IPS-18a (cell line): ENCODE measurements at regions not wholly inside any gene's neighbourhood (a gene's known extent, or its start where the extent isn't known, plus 50 kb on each side); places are given as distances from the start of the nearest gene placed in this dataset.
"Not testable (repeated sequence)": the region's sequence is repeated elsewhere in the genome, so short reads cannot be mapped to it uniquely, and the experiment has no call there.

Experiments
- H3K27ac ChIP-seq: one replicate; pipeline ENCODE4 v1.5.1; 2013; ENCODE audit warnings: low read length
- H3K27me3 ChIP-seq: one replicate; pipeline ENCODE4 v1.6.1; 2013; ENCODE audit warnings: mild to moderate bottlenecking, low read length; ENCODE audit not compliant: control insufficient read depth, insufficient read depth
- H3K36me3 ChIP-seq: one replicate; pipeline ENCODE4 v1.6.1; 2013; ENCODE audit warnings: low read depth, low read length; ENCODE audit not compliant: control insufficient read depth
- H3K4me1 ChIP-seq: one replicate; pipeline ENCODE4 v1.6.1; 2013; ENCODE audit warnings: low read depth, low read length; ENCODE audit not compliant: control insufficient read depth
- H3K4me3 ChIP-seq: one replicate; pipeline ENCODE4 v1.5.1; 2013; ENCODE audit warnings: low read length
- H3K9ac ChIP-seq: one replicate; pipeline ENCODE4 v1.6.1; 2013; ENCODE audit warnings: mild to moderate bottlenecking, low read length, moderate library complexity
- H3K9me3 ChIP-seq: one replicate; pipeline ENCODE4 v1.6.1; 2013; ENCODE audit warnings: low read depth, low read length; ENCODE audit not compliant: control insufficient read depth

GRCh38 chr1:221601166-221601565 is 140.7 kb downstream of the DUSP10 start:
- H3K4me1 ChIP-seq, result no peaks in the 10 kb centered on the region
- no peak overlapping the region for H3K27ac ChIP-seq
- H3K9ac ChIP-seq, result no peak overlapping the region
- no peak overlapping the region for H3K4me3 ChIP-seq
- H3K36me3 ChIP-seq, result no peaks in the 10 kb centered on the region
- H3K27me3 ChIP-seq, result no peaks in the 10 kb centered on the region
- no peaks in the 10 kb centered on the region for H3K9me3 ChIP-seq

GRCh38 chr1:221602830-221603229 is 139.1 kb downstream of the DUSP10 start:
- H3K4me3 ChIP-seq, result no peak overlapping the region
- no peaks in the 10 kb centered on the region for H3K9me3 ChIP-seq
- no peaks in the 10 kb centered on the region for H3K27me3 ChIP-seq
- no peak overlapping the region for H3K27ac ChIP-seq
- H3K4me1 ChIP-seq, result no peaks in the 10 kb centered on the region
- H3K36me3 ChIP-seq, result no peaks in the 10 kb centered on the region
- H3K9ac ChIP-seq, result no peak overlapping the region

GRCh38 chr1:221604390-221604789 is 137.5 kb downstream of the DUSP10 start:
- H3K9ac ChIP-seq, H3K27ac ChIP-seq, H3K4me1 ChIP-seq, H3K36me3 ChIP-seq, H3K4me3 ChIP-seq, H3K9me3 ChIP-seq, H3K27me3 ChIP-seq: not testable (repeated sequence)

GRCh38 chr1:221604948-221605347 is 136.9 kb downstream of the DUSP10 start:
- no peaks in the 10 kb centered on the region for H3K27me3 ChIP-seq
- H3K27ac ChIP-seq, result no peak overlapping the region
- H3K36me3 ChIP-seq, result no peaks in the 10 kb centered on the region
- no peaks in the 10 kb centered on the region for H3K4me1 ChIP-seq
- no peak overlapping the region for H3K9ac ChIP-seq
- H3K9me3 ChIP-seq, result no peaks in the 10 kb centered on the region
- no peak overlapping the region for H3K4me3 ChIP-seq

- H3K9me3 ChIP-seq, result no peaks in the 10 kb centered on the region
- no peak overlapping the region for H3K4me3 ChIP-seq
- no peaks in the 10 kb centered on the region for H3K36me3 ChIP-seq
- no peaks in the 10 kb centered on the region for H3K4me1 ChIP-seq
- H3K27ac ChIP-seq, result no peak overlapping the region
- no peak overlapping the region for H3K9ac ChIP-seq
- no peaks in the 10 kb centered on the region for H3K27me3 ChIP-seq
Observed at GRCh38 chr1:221605569-221605968, 136.3 kb downstream of the DUSP10 start.

GRCh38 chr1:221606256-221606655 is 135.6 kb downstream of the DUSP10 start:
- Histone ChIP-seq H3K27me3 (no peaks in the 10 kb centered on the region), H3K4me1 (no peaks in the 10 kb centered on the region), H3K9me3 (no peaks in the 10 kb centered on the region), H3K27ac (no peak overlapping the region), H3K9ac (no peak overlapping the region), H3K36me3 (no peaks in the 10 kb centered on the region), H3K4me3 (no peak overlapping the region)

GRCh38 chr1:221608835-221609320 is 133.0 kb downstream of the DUSP10 start:
- no peaks in the 10 kb centered on the region for H3K9me3 ChIP-seq
- H3K36me3 ChIP-seq, result no peaks in the 10 kb centered on the region
- no peaks in the 10 kb centered on the region for H3K4me1 ChIP-seq
- no peak overlapping the region for H3K9ac ChIP-seq
- H3K4me3 ChIP-seq, result no peak overlapping the region
- no peak overlapping the region for H3K27ac ChIP-seq
- H3K27me3 ChIP-seq, result no peaks in the 10 kb centered on the region

GRCh38 chr1:221611656-221612046 is 130.2 kb downstream of the DUSP10 start:
- no peaks in the 10 kb centered on the region for H3K9me3 ChIP-seq
- H3K27me3 ChIP-seq, result no peaks in the 10 kb centered on the region
- H3K36me3 ChIP-seq, result no peaks in the 10 kb centered on the region
- no peak overlapping the region for H3K27ac ChIP-seq
- H3K4me3 ChIP-seq, result no peak overlapping the region
- no peak overlapping the region for H3K9ac ChIP-seq
- no peaks in the 10 kb centered on the region for H3K4me1 ChIP-seq

GRCh38 chr1:221612047-221612777 is 129.7 kb downstream of the DUSP10 start:
- Histone ChIP-seq H3K27me3 (no peaks in the 10 kb centered on the region), H3K27ac (no peak overlapping the region), H3K4me3 (no peak overlapping the region), H3K4me1 (no peaks in the 10 kb centered on the region), H3K9ac (no peak overlapping the region), H3K9me3 (no peaks in the 10 kb centered on the region), H3K36me3 (no peaks in the 10 kb centered on the region)

- no peak overlapping the region for H3K9ac ChIP-seq
- H3K4me3 ChIP-seq, result no peak overlapping the region
- no peaks in the 10 kb centered on the region for H3K4me1 ChIP-seq
- H3K36me3 ChIP-seq, result no peaks in the 10 kb centered on the region
- H3K9me3 ChIP-seq, result no peaks in the 10 kb centered on the region
- no peak overlapping the region for H3K27ac ChIP-seq
- H3K27me3 ChIP-seq, result no peaks in the 10 kb centered on the region
Observed at GRCh38 chr1:221620437-221621384, 121.2 kb downstream of the DUSP10 start.

GRCh38 chr1:221621683-221622082 is 120.2 kb downstream of the DUSP10 start:
- no peak overlapping the region for H3K27ac ChIP-seq
- no peaks in the 10 kb centered on the region for H3K27me3 ChIP-seq
- no peaks in the 10 kb centered on the region for H3K4me1 ChIP-seq
- no peak overlapping the region for H3K9ac ChIP-seq
- H3K36me3 ChIP-seq, result no peaks in the 10 kb centered on the region
- no peaks in the 10 kb centered on the region for H3K9me3 ChIP-seq
- no peak overlapping the region for H3K4me3 ChIP-seq
